ENCODE measurements at regions not wholly inside any gene's neighbourhood (a gene's known extent, or its start where the extent isn't known, plus 50 kb on each side); places are given as distances from the start of the nearest gene placed in this dataset.

DNA sequence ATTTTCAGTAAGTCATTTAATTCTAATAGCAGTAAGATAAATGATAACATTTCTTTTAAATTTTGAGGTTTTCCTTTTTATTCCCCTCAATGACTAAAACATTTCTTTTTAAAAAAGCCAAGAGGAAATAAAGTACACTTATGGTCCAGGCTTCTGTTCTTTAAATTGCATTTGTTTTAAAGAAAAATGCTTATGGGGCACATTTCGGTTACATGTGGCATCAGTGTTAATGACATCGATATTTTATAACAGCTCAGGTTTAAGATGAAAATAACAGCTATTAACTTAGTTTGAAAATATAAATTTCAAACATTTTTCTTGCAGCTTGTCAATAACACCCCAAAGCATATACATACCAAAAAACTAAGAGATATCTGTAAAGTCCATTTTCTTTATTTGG lies 1161.1 kb downstream of the PCDH18 start:
- TF ChIP-seq, protein P1, sequence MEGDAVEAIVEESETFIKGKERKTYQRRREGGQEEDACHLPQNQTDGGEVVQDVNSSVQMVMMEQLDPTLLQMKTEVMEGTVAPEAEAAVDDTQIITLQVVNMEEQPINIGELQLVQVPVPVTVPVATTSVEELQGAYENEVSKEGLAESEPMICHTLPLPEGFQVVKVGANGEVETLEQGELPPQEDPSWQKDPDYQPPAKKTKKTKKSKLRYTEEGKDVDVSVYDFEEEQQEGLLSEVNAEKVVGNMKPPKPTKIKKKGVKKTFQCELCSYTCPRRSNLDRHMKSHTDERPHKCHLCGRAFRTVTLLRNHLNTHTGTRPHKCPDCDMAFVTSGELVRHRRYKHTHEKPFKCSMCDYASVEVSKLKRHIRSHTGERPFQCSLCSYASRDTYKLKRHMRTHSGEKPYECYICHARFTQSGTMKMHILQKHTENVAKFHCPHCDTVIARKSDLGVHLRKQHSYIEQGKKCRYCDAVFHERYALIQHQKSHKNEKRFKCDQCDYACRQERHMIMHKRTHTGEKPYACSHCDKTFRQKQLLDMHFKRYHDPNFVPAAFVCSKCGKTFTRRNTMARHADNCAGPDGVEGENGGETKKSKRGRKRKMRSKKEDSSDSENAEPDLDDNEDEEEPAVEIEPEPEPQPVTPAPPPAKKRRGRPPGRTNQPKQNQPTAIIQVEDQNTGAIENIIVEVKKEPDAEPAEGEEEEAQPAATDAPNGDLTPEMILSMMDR (IDR thresholded peaks at IDR 0.05; ENCODE audit: insufficient read depth, low read length, poor library complexity, severe bottlenecking) = no peak
- TF ChIP-seq EZH2phosphoT487 (conservative IDR thresholded peaks at IDR 0.05; ENCODE audit: low read length) = no peak

All from SU-DHL-6 (cell line).